ENCODE measurements at regions not wholly inside any gene's neighbourhood (a gene's known extent, or its start where the extent isn't known, plus 50 kb on each side); places are given as distances from the start of the nearest gene placed in this dataset.

DNA sequence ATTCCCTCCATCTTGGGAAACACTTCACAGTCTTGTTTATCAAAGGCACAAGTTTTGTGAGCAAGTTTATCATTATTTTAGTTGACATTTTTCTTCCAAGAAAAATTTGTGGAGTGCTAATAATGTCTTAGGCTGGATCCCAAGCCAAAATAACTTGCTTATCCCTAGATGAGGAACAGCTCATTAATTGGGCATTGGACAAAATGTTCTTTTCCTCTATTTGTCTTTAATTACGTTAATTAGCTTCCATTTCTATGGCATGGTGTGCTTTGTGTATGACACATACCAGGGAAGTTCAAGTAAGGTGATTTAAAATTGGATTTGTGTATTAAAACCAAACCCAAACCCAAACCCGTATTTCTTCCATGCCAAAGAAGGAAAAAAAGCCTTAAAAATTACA lies 379.5 kb downstream of the SH3GL2 start:
- DNase-seq (ENCODE audit: low read depth), result no peak
- TF ChIP-seq, protein P1, sequence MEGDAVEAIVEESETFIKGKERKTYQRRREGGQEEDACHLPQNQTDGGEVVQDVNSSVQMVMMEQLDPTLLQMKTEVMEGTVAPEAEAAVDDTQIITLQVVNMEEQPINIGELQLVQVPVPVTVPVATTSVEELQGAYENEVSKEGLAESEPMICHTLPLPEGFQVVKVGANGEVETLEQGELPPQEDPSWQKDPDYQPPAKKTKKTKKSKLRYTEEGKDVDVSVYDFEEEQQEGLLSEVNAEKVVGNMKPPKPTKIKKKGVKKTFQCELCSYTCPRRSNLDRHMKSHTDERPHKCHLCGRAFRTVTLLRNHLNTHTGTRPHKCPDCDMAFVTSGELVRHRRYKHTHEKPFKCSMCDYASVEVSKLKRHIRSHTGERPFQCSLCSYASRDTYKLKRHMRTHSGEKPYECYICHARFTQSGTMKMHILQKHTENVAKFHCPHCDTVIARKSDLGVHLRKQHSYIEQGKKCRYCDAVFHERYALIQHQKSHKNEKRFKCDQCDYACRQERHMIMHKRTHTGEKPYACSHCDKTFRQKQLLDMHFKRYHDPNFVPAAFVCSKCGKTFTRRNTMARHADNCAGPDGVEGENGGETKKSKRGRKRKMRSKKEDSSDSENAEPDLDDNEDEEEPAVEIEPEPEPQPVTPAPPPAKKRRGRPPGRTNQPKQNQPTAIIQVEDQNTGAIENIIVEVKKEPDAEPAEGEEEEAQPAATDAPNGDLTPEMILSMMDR (IDR thresholded peaks at IDR 0.05; ENCODE audit: insufficient read depth, low read depth, low read length, missing control alignments), result no peak
- H3K4me3 ChIP-seq (ENCODE audit: low read depth, low read length), result no peak overlapping the region

DNA sequence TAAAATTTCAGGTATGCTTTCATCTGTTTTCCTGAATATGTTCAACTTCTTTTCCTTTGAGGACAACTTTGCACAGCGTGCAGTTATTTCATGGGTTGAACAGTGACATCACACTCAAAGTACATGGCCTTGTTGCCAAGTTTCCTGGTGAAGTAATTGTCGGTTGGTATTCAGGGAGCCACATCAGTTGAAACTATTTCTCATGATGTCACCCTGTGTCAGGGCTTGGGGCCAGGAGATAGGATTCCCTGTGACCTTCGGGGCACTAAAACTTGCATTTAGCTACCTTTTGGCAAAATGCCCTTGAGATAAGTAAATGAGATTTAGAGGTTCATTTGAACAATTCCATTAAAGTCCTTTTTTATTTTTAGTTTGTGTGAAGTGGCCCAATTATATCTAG lies 383.9 kb downstream of the SH3GL2 start:
- no peak overlapping the region for H3K4me3 ChIP-seq (ENCODE audit: low read depth, low read length)
- TF ChIP-seq, protein P1 (IDR thresholded peaks at IDR 0.05; ENCODE audit: insufficient read depth, low read depth, low read length, missing control alignments), result no peak
- DNase-seq (ENCODE audit: low read depth), result no peak

DNA sequence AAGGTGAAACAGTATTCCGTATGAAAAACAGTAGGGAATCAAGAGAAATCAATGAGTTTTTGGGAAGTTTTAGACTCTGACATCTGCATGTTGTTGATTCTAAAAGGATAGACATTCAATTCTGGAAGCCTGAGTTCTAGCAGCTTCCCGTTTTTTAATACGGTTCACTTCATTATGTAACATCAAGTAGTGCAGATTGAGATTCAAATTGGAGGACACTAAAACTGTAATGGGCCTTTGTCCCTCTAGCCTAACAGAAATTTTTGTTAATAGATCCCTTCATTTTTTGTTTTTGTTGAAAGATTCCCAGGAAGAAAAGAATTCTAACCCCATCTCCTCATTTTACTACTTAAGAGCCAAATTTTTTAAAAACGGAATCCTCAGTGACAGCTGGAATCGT lies 384.6 kb downstream of the SH3GL2 start:
- no peak overlapping the region for H3K4me3 ChIP-seq (ENCODE audit: low read depth, low read length)
- TF ChIP-seq, protein P1 (IDR thresholded peaks at IDR 0.05; ENCODE audit: insufficient read depth, low read depth, low read length, missing control alignments), result no peak
- no peak for DNase-seq (ENCODE audit: low read depth)

DNA sequence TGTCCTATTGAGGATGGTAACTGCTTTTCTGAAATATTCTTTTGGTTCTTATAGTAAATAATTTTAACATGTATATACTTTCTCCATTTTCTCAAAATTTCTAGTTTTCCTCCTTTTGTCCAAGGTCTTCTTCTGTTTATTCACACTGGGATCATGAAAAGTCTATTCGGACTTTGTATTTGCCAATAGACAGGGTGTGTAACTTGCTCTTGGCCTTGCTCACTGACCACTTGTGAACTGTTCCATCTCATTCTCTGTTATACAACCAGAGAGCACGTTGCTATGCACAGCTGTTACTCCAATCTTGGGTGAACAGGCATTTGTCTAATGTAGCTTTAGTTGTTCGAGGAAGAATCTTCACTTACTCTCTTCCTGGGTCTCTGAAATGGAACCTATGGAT lies 388.9 kb downstream of the SH3GL2 start:
- no peak for DNase-seq (ENCODE audit: low read depth)
- TF ChIP-seq, protein P1 (IDR thresholded peaks at IDR 0.05; ENCODE audit: insufficient read depth, low read depth, low read length, missing control alignments), result no peak
- H3K4me3 ChIP-seq (ENCODE audit: low read depth, low read length), result no peak overlapping the region

DNA sequence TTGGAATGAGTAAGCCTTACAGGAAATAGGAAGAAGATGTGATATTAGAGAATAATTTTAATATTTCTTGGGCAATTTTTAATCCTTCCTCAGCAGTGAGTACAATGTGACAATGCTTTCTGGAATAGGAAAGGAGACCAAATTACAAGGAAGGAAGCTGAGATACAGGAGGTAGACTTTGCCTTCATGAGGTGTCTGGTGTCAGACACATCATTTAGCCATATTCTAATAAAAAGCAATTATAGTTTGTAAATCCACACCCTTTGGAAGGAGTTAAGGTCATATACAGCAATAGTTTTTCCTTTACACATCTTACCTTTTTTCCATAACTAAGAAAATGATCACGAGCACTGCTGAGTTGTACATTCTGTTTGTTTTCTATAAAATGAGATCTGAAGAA lies 390.4 kb downstream of the SH3GL2 start:
- TF ChIP-seq, protein P1 (IDR thresholded peaks at IDR 0.05; ENCODE audit: insufficient read depth, low read depth, low read length, missing control alignments), result no peak
- no peak for DNase-seq (ENCODE audit: low read depth)
- no peak overlapping the region for H3K4me3 ChIP-seq (ENCODE audit: low read depth, low read length)

DNA sequence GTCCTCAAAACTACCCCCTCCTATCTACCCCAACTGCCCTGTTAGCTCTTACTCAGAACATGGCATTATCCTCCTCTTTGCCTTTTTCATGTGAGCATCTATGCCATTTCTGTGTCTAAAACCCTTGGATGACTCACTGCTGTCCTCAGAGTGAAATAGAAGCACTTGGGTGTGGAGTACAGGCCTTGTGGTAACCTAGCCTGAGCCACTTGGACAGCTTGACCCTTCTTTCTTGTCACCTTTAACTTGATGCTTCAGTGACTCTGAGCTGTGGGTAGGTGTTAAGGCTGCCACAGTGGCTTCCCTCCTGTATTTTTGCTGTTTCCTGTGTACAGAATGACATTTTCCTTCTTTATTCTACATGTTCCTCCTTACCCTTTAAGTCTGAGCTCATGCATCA lies 391.4 kb downstream of the SH3GL2 start:
- no peak for DNase-seq (ENCODE audit: low read depth)
- TF ChIP-seq, protein P1 (IDR thresholded peaks at IDR 0.05; ENCODE audit: insufficient read depth, low read depth, low read length, missing control alignments), result no peak
- H3K4me3 ChIP-seq (ENCODE audit: low read depth, low read length), result no peak overlapping the region

DNA sequence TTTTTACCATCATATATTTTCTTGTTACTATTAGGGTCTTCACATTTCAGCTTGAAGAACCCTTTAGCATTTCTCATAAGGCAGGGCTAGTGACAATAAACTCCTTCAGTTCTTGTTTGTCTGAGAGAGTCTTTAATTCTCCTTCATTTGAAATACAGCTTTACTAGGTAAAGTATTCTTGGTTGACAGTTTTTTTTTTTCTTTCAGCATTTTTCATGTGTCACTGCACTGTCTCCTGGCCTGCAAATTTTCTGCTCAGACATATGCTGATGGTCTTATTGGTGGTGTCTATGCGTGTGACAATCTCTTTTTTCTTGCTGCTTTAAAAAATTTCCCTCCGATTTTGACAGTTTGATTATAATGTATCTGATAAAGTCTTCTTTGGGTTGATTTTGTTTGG lies 399.9 kb downstream of the SH3GL2 start:
- no peak for DNase-seq (ENCODE audit: low read depth)
- TF ChIP-seq, protein P1 (IDR thresholded peaks at IDR 0.05; ENCODE audit: insufficient read depth, low read depth, low read length, missing control alignments), result no peak
- no peak overlapping the region for H3K4me3 ChIP-seq (ENCODE audit: low read depth, low read length)
